HG03442 (cell line): ENCODE measurements at regions not wholly inside any gene's neighbourhood (a gene's known extent, or its start where the extent isn't known, plus 50 kb on each side); places are given as distances from the start of the nearest gene placed in this dataset.
A peak's percentile ranks its signal among the peaks of the same experiment; 100 is the strongest.
"Not testable (repeated sequence)": the region's sequence is repeated elsewhere in the genome, so short reads cannot be mapped to it uniquely, and the experiment has no call there.

Experiments used
- ATAC-seq: cut with Tn5 transposase; IDR thresholded peaks from one replicate; pipeline ENCODE4 v1.9.1; 2021; ENCODE audit warnings: mild to moderate bottlenecking, moderate library complexity; ENCODE audit not compliant: unreplicated experiment

DNA sequence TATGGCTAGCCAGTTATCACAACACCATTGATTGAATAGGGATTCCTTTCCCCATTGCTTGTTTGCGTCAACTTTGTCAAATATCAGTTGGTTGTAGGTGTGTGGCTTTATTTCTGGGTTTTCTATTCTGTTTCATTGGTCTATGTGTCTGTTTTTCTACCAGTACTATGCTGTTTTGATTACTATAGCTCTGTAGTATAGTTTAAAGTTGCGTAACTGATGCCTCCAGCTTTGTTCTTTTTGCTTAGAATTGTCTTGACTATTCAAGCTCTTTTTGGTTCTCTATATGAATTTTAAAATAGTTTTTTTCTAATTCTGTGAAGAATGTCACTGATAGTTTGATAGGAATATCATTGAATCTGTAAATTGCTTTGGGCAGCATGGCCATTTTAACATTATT is 194.9 kb upstream of the FN1 start:
- ATAC-seq, result not testable (repeated sequence)

DNA sequence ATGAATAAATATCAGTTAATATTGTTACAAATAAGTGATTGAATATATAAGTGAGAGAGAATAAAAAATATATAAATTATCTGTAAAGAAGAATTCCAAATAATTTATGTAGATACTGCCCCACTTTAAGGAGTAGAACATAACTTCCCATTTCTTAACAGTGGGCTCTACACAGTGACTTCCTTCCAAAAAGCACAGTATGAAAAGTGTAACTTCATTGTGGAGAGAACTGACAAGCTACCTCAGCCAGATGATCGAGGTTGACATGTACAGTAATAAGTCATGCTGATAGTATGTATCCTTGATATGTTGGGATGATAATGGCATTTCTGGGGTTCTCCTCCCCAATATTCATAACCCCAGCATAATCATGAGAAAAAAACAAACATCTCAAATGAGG is 191.9 kb upstream of the FN1 start:
- ATAC-seq, result no peak

DNA sequence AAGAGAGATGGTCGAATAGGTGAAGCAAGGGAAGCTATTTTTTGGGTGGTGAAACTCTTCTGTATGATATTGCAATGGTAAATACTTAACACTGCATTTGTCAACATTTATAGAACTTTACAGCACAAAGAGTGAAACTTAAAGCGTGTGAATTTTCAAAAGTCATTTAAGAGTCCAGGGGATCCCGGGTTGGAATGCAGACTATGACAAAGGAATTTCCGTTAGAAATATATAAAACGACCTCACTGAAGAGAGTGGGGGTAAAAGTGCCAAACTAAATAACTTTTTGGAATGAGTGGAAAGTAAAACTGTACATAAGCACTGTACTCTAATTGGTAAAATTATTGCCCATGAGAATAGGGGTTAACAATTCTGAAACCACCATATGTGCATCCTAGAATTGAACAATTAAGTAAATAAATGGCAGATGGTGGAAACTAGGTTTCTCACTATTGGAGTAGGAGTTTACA is 191.0 kb upstream of the FN1 start:
- no peak for ATAC-seq

DNA sequence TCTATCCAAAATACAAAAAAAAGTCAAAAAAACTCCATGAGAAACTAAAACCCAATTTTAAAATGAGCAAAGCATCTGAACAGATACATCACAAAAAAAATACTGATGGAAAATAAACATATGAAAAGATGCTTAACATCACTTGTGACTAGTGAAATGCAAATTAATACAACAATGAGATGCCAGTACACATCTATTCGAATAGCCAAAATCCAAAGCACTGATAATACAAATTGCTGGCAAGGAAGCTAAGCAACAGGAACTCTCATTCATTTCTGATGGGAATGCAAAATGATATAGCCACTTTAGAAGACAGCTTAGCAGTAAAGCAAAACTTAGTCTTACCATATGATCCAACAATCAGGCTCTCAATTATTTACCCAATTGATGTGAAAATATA is 190.2 kb upstream of the FN1 start:
- ATAC-seq, result no peak

DNA sequence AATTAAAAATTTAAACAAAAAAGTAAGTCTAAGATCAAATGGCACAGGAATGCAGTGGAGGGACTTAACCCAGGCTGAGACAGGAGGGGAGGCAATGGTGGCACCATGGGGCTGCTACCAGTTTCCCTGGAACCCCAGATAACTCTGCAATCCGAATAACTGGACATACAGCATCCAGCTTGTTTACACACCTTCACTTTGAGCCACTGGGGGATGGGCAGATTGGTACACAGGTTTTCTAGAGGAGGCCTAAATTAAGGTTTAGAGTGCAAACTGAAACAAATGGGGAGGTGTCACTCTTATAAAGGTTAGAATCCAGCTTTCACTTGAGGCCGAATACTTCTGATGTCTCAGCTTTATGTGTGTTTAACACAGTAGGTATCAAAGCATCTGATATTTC is 189.3 kb upstream of the FN1 start:
- no peak for ATAC-seq

DNA sequence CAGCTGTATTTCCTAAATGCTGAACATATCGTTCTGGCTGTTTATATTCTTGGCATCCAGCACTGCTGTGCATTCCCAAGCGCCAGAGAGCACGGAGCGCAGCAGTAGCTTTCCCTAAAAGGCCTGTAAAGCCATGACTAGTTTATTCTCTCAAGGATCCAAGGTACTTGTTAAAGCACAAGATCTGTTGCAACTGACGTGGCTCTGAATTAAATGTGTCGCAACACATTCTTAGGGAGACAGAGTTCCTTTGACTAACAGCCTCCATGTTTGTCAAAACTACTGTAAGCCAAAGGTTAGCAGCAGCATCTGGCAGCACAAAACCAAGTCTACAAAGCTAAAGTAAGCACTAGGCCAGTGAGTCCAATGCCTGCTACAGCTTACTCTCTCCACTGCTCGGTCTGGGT is 188.6 kb upstream of the FN1 start:
- no peak for ATAC-seq

DNA sequence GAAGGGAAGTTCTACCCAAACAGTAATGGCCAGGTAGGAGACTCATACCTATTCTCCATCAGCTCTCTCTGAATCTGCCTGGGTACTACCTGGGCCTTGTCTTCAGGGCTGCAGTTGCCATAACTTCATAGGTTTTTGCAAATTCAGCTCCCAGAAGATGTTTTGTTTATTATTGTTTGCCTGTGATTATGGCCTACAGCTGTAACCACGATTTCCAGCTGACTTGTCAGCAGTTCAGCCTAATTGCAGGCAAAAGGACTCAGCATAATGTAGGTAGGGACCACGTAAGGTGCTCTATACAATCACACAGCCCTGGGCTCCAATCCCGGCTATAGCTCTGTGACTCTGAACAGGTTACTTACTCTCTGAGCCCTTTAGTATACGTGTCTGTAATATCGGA is 187.0 kb upstream of the FN1 start:
- no peak for ATAC-seq

DNA sequence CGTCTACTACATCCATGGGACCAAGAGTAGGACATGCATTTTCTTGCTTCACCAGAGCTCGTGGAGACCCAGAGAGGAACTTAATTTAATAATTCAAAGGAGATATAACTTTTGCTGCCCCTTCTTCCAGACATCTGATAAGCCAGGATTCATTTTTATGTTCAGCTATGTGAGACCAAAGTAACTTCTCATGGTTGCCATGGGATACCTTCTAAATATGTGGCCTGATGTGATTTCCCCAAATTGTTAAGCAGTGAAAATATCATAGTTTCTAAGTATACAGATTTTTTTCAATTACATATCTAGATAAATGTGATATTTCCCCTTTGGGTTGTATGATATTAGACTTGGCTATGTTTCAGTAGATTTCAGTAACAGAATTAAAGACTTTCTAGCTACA is 185.5 kb upstream of the FN1 start:
- ATAC-seq, result no peak

DNA sequence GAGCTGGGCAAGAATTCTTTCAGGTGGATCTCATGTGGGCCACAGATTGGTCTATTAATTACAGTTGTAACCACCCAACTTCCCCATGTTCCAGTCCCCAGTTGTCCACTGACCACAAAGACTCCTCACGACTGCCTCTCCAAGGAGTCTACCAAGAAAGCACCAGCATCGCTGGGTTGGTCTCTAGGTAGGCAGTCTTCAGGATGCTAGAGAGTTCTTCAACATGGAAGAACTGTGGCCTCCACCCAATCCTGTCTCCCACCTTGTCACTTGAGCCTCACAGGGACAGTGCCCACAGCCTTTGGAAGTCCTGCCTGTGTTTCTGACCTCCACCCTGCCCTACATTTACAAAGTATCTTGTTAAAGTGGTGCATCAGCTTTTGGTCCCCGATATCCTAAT is 184.7 kb upstream of the FN1 start:
- ATAC-seq, result no peak

DNA sequence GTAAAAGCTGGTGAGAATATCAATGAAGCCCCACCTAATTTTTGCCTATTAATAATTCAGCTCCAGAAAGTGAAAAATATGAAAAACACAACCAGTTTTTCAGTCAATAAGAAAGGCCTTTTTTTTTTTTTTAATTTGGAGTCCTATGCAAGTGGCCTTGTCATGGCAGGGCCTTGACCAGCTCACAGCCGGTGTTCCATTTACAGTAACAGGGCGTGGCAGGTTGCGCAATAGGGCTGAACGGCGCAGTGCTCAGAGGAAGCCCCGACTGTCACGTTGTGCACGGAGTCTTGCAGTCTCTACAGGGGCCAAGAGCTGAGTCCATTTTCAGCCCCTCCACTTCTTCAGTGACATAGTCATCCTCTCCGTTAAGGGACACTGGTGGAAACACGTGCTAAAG is 184.1 kb upstream of the FN1 start:
- no peak for ATAC-seq

DNA sequence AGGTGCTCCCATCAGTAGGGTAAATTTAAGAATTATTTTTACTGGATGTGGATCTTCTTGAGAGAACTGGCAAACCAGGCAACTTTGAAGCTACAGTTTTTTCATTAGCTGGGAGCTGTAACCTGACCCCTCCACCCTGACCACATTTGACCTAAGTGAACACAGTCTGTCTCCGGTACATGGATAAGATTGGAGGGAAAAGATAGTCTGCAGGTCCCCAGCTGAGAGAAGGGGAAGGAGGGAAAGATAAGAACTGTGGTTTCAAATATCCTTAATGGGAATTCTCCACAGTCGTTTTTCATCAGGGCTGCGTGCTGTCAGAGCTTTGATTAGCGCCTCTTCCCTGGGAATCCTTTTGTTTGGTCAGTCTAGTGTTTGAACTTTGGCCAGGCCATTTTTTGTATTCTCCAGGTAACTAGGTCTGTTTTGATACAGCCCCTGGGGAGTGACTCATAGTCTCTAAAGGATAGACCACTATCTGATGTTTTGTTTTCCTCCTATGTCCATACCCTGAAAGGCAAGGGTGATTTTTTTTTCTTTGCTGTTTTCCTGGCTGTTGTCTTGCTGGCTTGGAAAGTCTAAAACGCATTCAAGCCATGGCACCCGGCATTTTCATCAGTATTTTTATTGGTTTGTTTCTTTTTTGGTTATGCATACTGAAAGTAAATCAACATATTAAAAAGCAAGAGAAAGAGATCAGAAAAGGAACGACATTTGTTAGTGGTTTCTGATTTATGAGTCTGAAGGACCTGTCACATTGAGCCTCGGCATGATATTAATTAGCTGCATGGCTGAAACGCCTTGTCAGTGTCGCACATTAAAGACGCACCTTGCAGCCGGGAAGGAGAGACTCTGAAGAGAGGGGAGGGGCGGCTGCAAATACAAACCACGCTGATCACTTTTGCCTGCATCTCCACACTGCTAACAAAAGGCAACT is 183.4 kb upstream of the FN1 start:
- no peak for ATAC-seq

DNA sequence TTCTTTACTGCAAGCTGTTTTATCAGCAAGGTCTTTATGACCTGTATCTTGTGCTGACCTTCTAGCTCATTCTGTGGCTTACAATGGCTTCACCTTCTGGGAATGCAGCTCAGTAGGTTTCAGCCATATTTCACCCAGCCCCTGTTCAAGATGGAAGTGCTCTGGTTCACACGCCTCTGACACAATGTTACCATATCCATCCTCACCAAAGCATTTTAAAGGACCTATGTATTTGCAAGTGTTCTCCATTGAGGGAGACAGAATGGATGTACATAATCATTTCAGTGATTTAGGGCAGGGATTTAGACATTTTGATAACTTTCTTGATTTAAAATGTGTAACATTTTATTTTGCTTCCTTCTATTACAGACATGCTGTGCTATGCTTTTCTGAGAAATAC is 182.3 kb upstream of the FN1 start:
- ATAC-seq, result no peak

DNA sequence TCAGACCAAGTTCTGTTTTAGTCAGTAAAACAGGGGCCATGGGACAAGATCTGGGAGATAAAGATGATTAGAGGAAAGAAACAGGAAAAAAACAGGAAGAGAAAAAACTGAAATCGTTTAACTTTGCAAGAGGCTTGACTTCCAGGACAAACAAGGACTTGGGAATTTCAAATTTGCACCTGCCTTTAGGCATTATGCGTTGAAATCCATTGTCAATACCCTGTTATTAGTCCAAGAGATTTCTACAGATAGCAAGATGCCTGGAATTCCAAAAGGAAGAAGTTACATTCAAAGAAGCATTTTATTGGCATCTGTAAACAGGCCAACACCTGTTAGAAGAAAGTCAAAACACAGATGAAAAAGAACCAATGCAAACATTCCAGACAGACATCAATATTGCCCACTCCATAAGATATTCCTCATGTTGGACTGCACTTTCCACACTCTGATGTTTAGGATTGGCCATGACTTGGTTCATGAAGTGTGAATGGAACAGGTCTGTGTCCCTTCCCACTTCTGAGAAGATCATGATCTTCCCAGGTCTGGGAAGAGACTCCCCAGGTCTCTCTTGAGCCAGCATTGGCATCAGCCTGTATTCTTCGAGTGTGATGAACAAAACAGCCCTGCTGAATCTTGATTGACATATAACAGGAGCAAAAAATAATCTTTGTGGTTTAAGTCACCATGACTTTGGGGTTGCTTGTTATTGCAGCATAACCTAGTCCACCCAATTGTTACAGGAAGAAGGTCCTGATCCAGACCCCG is 181.4 kb upstream of the FN1 start:
- no peak for ATAC-seq

DNA sequence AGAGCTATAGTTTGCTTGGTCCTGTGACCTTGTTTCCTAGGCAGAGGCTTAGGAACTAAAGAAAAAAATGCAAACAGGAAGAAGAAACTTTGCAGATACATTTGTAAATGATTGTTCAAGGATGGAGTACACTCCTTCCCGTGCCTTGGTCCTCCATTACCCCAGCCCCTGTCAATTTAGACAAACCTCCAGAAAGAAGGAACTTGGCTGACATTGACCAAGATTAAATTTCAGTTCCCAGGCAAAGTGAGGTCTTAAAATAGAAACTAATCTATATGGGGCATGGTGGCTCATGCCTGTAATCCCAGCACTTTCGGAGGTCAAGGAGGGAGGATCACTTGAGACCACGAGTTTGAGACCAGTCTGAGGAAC is 179.9 kb upstream of the FN1 start:
- no peak for ATAC-seq

DNA sequence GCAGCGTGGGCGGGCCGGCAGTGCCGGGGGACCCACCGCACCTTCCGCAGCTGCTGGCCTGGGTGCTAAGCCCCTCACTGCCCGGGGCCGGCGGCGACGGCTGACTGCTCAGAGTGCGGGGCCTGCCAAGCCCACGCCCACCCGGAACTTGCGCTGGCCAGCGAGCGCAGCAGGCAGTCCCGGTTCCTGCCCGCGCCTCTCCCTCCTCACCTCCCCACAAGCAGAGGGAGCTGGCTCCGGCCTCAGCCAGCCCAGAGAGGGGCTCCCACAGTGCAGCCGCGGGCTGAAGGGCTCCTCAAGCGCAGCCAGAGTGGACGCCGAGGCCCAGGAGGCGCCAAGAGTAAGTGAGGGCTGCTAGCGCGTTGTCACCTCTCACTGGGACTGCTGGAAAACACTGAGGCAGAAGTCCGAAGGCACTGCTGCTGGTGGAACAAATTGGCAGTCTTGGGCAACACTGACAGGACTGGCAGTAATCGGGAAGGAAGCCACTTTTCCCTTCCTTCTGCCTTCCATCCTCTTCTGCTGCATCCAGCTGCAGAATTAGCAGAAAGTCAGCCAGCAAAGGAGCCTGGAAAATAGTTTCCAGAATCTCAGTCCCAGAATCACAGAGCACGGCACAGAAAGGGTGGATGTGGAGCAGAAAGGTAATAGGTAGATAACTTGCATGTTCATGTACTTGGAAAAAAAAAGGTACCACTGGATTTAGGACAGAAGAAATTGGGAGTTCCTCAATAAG is 179.4 kb upstream of the FN1 start:
- no peak for ATAC-seq

DNA sequence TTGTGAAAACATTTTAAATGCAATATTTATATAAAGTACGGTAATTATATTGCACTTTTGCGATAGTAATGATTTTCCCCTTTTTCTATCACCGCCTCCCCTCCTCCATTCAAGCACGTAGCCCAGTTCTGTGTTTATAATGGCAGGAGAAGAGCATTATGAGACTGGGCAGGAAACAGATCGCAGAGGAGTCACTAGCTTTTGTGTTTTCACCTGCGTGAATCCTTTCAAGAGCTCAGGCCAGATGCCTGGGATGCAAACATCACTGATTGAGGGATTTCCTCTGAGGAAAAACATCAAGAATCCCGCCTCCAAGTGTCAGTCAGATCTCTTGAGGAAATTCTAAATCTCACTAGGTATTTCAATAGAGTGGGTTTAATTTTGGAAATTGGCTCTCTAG is 178.4 kb upstream of the FN1 start:
- ATAC-seq, result no peak

DNA sequence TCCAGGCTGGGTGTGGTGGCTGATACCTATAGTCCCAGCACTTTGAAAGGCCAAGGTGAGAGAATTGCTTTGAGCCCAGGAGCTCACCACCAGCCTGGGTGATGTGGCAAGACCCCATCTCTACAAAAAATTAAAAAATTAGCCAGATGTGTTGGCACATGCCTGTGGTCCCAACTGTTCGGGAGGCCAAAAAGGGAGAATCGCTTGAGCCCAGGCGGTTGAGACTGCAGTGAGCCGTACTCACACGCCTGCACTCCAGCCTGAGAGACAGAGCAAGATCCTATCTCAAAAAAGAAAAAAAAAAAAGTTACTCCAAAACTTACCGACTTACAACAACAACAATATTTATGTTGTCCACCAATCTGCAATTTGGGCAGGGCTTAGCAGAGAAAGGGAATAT is 178.0 kb upstream of the FN1 start:
- ATAC-seq, result no peak

DNA sequence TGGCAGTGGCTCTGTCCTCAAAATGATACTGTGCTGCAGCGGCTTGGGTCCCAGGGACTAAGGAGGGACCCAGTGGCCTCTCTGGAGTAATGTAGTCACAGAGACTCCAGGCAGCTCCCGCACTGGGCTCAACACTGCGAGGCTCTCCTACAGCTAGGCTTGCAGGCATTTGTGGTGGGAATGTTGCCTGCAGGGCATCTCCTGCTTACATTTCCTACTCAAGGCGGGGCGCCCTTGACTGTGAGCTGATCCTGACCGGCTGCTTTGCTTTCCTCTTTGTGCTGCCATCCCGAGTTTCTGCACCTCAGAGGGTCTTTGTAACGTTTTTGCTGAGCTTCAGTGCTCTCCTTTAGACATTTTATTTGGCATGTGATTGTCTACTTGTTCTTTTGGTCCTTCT is 177.4 kb upstream of the FN1 start:
- ATAC-seq, result no peak

DNA sequence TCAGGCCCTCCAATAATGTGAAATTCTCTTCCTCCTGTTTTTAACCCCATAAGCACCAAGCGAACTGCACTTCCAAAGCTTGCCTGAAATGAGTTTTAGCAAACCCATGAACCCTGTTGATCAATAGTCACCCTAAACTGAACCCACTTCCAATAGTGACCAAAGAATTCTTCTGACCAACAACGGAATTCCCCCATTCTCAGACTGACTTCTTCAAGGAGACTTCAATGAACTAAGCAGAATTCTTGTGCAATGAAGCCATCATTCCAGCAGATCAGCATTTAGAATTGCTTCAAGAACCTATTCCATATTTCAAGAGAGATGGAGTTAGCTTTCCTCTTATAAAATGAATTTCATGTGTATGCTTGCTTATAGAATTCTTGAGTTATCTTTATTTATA is 176.9 kb upstream of the FN1 start:
- no peak for ATAC-seq

DNA sequence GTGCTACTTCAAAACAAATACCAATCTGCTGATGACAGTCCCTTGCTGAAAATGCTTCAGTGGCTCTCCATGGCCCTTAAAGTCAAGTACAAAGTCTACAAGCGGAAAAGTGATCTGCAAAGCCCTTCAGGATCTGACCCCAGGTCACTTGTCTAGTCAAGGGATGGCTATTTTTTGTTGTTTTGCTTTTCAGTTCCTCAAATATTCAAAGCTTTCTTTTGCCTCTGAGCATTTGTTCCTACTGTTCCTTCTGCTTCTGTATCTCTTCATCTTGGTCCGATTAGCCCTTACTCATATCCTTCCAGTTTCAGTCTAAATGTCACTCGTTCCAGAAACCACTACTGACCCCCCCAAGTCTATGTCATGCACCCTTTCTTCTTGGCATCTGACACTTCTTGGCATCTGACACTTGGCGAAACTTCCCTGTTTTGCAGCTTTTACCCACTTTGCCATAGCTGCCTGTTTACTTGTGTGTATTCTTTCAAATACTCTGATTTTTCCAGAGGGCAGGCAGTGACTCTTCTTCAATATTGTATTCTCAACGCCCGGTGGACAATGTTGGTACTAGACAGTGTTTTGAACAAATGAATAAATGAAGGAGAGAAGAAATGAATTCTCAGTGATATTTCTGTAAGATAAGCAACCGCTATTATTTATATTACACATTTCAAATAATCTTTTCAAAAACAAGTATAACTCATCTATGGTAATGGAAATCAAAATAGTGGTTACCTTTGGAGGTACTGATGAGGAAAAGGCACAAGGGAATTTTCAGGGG is 175.9 kb upstream of the FN1 start:
- ATAC-seq, result peak; percentile 50
